Trophoblast cell (in vitro differentiated cells and primary cell): ENCODE measurements at regions not wholly inside any gene's neighbourhood (a gene's known extent, or its start where the extent isn't known, plus 50 kb on each side); places are given as distances from the start of the nearest gene placed in this dataset.
"Not testable (repeated sequence)": the region's sequence is repeated elsewhere in the genome, so short reads cannot be mapped to it uniquely, and the experiment has no call there.

Source experiments
- DNase-seq, 2 donors: peaks; one replicate each; pipeline ENCODE4 v3.0.0-alpha.2; 2016
- H2AFZ ChIP-seq: 2 replicates; pipeline ENCODE4 v1.6.1; 2013; ENCODE audit warnings: low read length, moderate library complexity, mild to moderate bottlenecking; ENCODE audit not compliant: insufficient read depth, poor library complexity
- H2AK5ac ChIP-seq: 2 replicates; pipeline ENCODE4 v1.6.1; 2013; ENCODE audit warnings: mild to moderate bottlenecking, low read length
- H2BK120ac ChIP-seq: 2 replicates; pipeline ENCODE4 v1.6.1; 2013; ENCODE audit warnings: low read length, mild to moderate bottlenecking, moderate library complexity; ENCODE audit not compliant: insufficient read depth, poor library complexity
- H2BK12ac ChIP-seq: 2 replicates; pipeline ENCODE4 v1.6.1; 2013; ENCODE audit warnings: mild to moderate bottlenecking, low read length, moderate library complexity
- H2BK5ac ChIP-seq: 2 replicates; pipeline ENCODE4 v1.6.1; 2013; ENCODE audit warnings: low read length, low read depth, moderate library complexity, mild to moderate bottlenecking; ENCODE audit not compliant: poor library complexity
- H3K14ac ChIP-seq: 2 replicates; pipeline ENCODE4 v1.6.1; 2013; ENCODE audit warnings: mild to moderate bottlenecking, low read length
- H3K18ac ChIP-seq: 2 replicates; pipeline ENCODE4 v1.6.1; 2013; ENCODE audit warnings: mild to moderate bottlenecking, low read length
- H3K23ac ChIP-seq: 2 replicates; pipeline ENCODE4 v1.6.1; 2013; ENCODE audit warnings: low read length
- H3K27ac ChIP-seq: 2 replicates; pipeline ENCODE4 v1.5.1; 2013; ENCODE audit warnings: low read depth, mild to moderate bottlenecking, inconsistent platforms, low read length, moderate library complexity
- H3K27me3 ChIP-seq: 2 replicates; pipeline ENCODE4 v1.6.1; 2013; ENCODE audit warnings: inconsistent platforms, mild to moderate bottlenecking, low read length, moderate library complexity; ENCODE audit not compliant: insufficient read depth
- H3K36me3 ChIP-seq, 2 experiments: 1 replicate in 1 of 2; 2 replicates in 1 of 2; pipeline ENCODE4 v1.6.1; 2013; ENCODE audit warnings: low read length in 2 of 2, mild to moderate bottlenecking in 2 of 2, moderate library complexity in 1 of 2; ENCODE audit not compliant: insufficient read depth in 2 of 2, control insufficient read depth in 1 of 2
- H3K4ac ChIP-seq: 2 replicates; pipeline ENCODE4 v1.6.1; 2013; ENCODE audit warnings: low read depth, mild to moderate bottlenecking, low read length, moderate library complexity
- H3K4me1 ChIP-seq, 2 experiments: 1 replicate in 1 of 2; 2 replicates in 1 of 2; pipeline ENCODE4 v1.6.1; 2013; ENCODE audit warnings: low read length in 2 of 2, mild to moderate bottlenecking in 2 of 2, moderate library complexity in 1 of 2; ENCODE audit not compliant: insufficient read depth in 2 of 2, control insufficient read depth in 1 of 2
- H3K4me2 ChIP-seq: 2 replicates; pipeline ENCODE4 v1.6.1; 2013; ENCODE audit warnings: inconsistent platforms, mild to moderate bottlenecking, low read length, moderate library complexity
- H3K4me3 ChIP-seq: 2 replicates; pipeline ENCODE4 v1.5.1; 2013; ENCODE audit warnings: mild to moderate bottlenecking, low read depth, low read length, inconsistent platforms
- H3K79me1 ChIP-seq: one replicate; pipeline ENCODE4 v1.6.1; 2013; ENCODE audit warnings: low read length
- H3K79me2 ChIP-seq: 2 replicates; pipeline ENCODE4 v1.6.1; 2013; ENCODE audit warnings: low read length, mild to moderate bottlenecking; ENCODE audit not compliant: control insufficient read depth, insufficient read depth, poor library complexity
- H3K9ac ChIP-seq: 2 replicates; pipeline ENCODE4 v1.6.1; 2013; ENCODE audit warnings: mild to moderate bottlenecking, low read length
- H3K9me3 ChIP-seq: 2 replicates; pipeline ENCODE4 v1.6.1; 2013; ENCODE audit warnings: low read depth, mild to moderate bottlenecking, control low read depth, inconsistent platforms, low read length; ENCODE audit not compliant: insufficient read depth
- H4K12ac ChIP-seq: 2 replicates; pipeline ENCODE4 v1.6.1; 2013; ENCODE audit warnings: low read depth, mild to moderate bottlenecking, low read length, moderate library complexity
- H4K8ac ChIP-seq: 2 replicates; pipeline ENCODE4 v1.6.1; 2013; ENCODE audit warnings: low read depth, mild to moderate bottlenecking, low read length, moderate library complexity
- H4K91ac ChIP-seq: one replicate; pipeline ENCODE4 v1.6.1; 2013; ENCODE audit warnings: low read depth, mild to moderate bottlenecking, low read length, moderate library complexity
- WGBS: extraction: QIAGEN DNeasy Blood & Tissue Kit; methylation state at CpG from one replicate; pipeline ENCODE4 v1.1.7; 2013; ENCODE audit warnings: missing lambda C conversion rate; ENCODE audit not compliant: insufficient read length, insufficient coverage; ENCODE audit errors: extremely low coverage; 5-methylcytosine and 5-hydroxymethylcytosine counted together

DNA sequence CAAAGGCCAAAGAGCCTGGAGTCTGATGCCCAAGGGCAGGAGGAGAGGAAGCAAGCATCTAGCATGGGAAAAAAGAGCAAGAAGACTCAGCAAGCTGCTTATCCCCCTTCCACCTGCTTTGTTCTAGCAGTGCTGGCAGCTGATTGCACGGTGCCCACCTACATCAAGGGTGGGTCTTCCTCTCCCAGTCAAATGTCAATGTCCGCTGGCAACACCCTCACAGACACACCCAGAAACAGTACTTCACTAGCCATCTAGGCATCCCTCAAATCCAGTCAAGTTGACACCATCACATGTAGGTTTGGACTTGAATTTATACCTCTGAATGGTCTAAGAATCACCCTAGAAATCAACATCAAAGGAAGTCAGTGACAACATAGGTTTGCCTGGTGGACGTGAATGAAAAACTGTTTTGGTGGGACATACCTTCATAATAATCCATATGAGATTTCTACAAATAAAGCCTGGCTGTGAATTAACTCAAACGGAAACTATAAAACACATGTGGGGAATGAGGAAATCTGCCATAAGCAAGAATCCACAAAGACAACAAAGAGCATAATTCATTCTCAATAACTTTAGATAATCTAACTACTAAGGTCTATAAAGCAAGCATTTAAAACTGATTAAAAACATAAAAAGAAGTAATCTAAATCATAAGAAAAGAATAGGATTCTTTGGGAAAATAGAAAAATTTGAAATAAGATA is 185.8 kb upstream of the JADE1 start:
- Histone ChIP-seq H2BK12ac (no peak overlapping the region), H4K8ac (no peak overlapping the region), H3K23ac (no peak overlapping the region), H3K36me3 (no peaks in the 10 kb centered on the region), H3K4me3 (no peak overlapping the region), H2AK5ac (no peak overlapping the region), H3K79me2 (no peaks in the 10 kb centered on the region), H3K18ac (no peak overlapping the region), H2BK120ac (no peak overlapping the region), H2BK5ac (no peak overlapping the region), H3K9me3 (no peaks in the 10 kb centered on the region), H3K79me1 (no peaks in the 10 kb centered on the region), H3K9ac (no peak overlapping the region), H3K27ac (no peak overlapping the region), H3K4me2 (no peak overlapping the region), H3K4ac (no peak overlapping the region), H4K12ac (no peak overlapping the region), H2AFZ (no peak overlapping the region), H4K91ac (no peak overlapping the region), H3K27me3 (no peaks in the 10 kb centered on the region), H3K4me1 (no peaks in the 10 kb centered on the region), H3K14ac (no peak overlapping the region)
- DNase-seq = no peak
- WGBS = no CpG with 5 or more reads among the region's 4 CpGs

- H3K36me3 ChIP-seq, H3K9ac ChIP-seq, DNase-seq, H3K4me3 ChIP-seq, H3K23ac ChIP-seq, H2BK12ac ChIP-seq, H3K4ac ChIP-seq, H4K12ac ChIP-seq, H3K18ac ChIP-seq, H3K79me2 ChIP-seq, H2AK5ac ChIP-seq, H3K4me1 ChIP-seq, H3K27me3 ChIP-seq, H4K8ac ChIP-seq, H2AFZ ChIP-seq, H3K4me2 ChIP-seq, H3K9me3 ChIP-seq, H3K79me1 ChIP-seq, H4K91ac ChIP-seq, H3K14ac ChIP-seq, H3K27ac ChIP-seq, H2BK120ac ChIP-seq, H2BK5ac ChIP-seq: not testable (repeated sequence)
- no CpG with 5 or more reads among the region's 7 CpGs for WGBS
These were observed 189.1 kb upstream of the JADE1 start for GRCh38 chr4:128620279-128620965.

DNA sequence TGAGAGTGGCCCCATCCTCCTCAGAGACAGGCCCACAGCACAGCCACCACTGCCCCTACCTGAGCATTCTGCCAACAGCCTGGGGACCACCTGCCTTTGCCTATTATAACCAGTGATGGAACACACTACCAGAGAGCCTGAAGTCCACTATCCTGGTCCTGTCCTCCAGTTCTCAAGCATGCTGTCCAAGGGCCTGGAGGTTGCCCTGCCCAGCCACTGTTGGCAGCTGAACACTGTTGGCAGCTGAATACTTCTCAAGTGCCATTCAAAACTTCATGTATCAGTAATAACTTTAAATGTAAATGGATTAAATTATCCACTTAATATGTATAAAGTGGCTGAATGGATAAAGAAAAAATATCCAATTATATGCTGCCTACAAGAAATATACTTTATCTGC is 194.3 kb upstream of the JADE1 start:
- no peak overlapping the region for H2AK5ac ChIP-seq
- no peak overlapping the region for H2BK120ac ChIP-seq
- no peak overlapping the region for H3K4me3 ChIP-seq
- no peaks in the 10 kb centered on the region for H3K79me2 ChIP-seq
- H2BK5ac ChIP-seq = no peak overlapping the region
- no peak overlapping the region for H4K8ac ChIP-seq
- no peaks in the 10 kb centered on the region for H3K27me3 ChIP-seq
- no peaks in the 10 kb centered on the region for H3K4me1 ChIP-seq
- no peak overlapping the region for H3K18ac ChIP-seq
- no peak overlapping the region for H3K14ac ChIP-seq
- no peak overlapping the region for H4K91ac ChIP-seq
- no peak for DNase-seq
- no peak overlapping the region for H2BK12ac ChIP-seq
- no peak overlapping the region for H3K27ac ChIP-seq
- H3K9ac ChIP-seq = no peak overlapping the region
- H3K4me2 ChIP-seq = no peak overlapping the region
- no peak overlapping the region for H4K12ac ChIP-seq
- H3K79me1 ChIP-seq = no peaks in the 10 kb centered on the region
- no peak overlapping the region for H2AFZ ChIP-seq
- no peaks in the 10 kb centered on the region for H3K36me3 ChIP-seq
- no peaks in the 10 kb centered on the region for H3K9me3 ChIP-seq
- no peak overlapping the region for H3K4ac ChIP-seq
- H3K23ac ChIP-seq = no peak overlapping the region

DNA sequence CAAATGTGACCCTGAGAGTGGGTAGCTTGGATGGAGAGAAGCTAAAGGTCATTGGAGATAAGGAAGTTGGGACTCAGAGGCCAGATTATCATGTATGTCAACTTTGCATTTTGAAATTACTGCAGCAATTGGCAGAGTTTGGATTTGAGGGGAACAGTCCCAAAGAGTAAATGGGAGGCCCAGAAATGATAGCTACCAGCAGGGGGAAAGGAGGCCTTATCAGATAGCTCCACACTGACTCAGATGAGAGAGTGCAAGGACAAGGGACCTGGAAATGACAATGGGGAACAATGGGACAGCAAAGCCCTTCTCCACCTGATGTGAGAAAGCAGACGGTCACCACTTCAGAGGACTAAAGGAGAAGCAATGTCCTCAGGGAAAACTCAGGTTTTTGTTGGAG is 201.5 kb upstream of the JADE1 start:
- Histone ChIP-seq H3K23ac (no peak overlapping the region), H4K8ac (no peak overlapping the region), H2AK5ac (no peak overlapping the region), H2BK120ac (no peak overlapping the region), H3K27ac (no peak overlapping the region), H3K4me3 (no peak overlapping the region), H3K79me2 (no peaks in the 10 kb centered on the region), H4K12ac (no peak overlapping the region), H3K4me1 (peaks cover 0 to 2% of the 10 kb centered on the region in 2 experiments), H3K27me3 (no peaks in the 10 kb centered on the region), H3K14ac (no peak overlapping the region), H2BK5ac (no peak overlapping the region), H2AFZ (no peak overlapping the region), H2BK12ac (no peak overlapping the region), H3K9ac (no peak overlapping the region), H4K91ac (no peak overlapping the region), H3K4ac (no peak overlapping the region), H3K18ac (no peak overlapping the region), H3K9me3 (no peaks in the 10 kb centered on the region), H3K36me3 (no peaks in the 10 kb centered on the region), H3K4me2 (no peak overlapping the region), H3K79me1 (no peaks in the 10 kb centered on the region)
- no peak for DNase-seq
- no CpG with 5 or more reads among the region's 1 CpG for WGBS
